IMR-90 (cell line): ENCODE measurements at regions not wholly inside any gene's neighbourhood (a gene's known extent, or its start where the extent isn't known, plus 50 kb on each side); places are given as distances from the start of the nearest gene placed in this dataset.

ENCODE experiments used
- CEBPB ChIP-seq: IDR thresholded peaks from 2 replicates; pipeline ENCODE4 v1.6.1; 2012; ENCODE audit warnings: low read depth, low read length, improper control_type of control experiment
- CHD1 ChIP-seq: IDR thresholded peaks from 2 replicates; pipeline ENCODE4 v1.6.1; 2012; ENCODE audit warnings: low read depth, low read length, improper control_type of control experiment
- CTCF ChIP-seq: conservative IDR thresholded peaks from 2 replicates; pipeline ENCODE4 v1.5.1; 2012; ENCODE audit warnings: mild to moderate bottlenecking, low read depth, low read length, improper control_type of control experiment
- POLR2A ChIP-seq: IDR thresholded peaks from 2 replicates; pipeline ENCODE4 v1.6.1; 2012; ENCODE audit warnings: mild to moderate bottlenecking, low read depth, low read length

DNA sequence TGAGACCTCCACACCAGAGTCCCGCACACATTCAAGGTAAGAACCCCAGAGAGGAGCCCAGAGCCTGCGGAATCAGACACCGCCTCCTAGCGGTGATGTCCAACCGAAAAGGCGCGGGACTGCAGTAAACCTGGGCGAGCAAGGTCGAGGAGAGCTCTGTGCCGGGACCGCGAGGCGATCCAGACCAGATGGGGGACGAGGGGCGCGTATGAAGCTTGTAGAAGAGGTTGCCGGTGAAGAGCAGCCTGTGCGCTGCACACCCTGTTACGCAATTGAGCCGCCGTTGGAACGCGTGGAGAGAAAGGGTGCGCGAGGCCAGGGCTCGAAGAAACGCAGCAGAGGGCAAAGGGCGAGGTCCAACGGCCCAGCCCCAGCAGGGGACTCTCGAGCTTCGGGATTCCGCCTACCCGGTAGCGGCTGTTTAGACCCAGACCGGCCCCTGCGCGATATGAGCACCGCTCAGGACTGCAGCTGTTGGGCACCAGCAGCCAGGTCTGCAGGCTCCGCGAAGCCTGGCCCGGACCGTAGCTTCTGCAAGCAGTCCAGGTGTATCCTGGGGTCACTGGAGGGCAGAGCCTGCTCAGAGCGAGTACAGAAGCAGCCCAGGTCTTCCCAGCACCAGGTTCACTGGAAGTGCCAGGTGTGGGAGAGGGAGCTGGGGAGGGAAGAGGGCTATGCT, 65.9 kb upstream of the ZNF599 start:
- TF ChIP-seq CTCF (no peak), POLR2A (no peak), CEBPB (peak; percentile 44; the same call in 1 of the 2 replicates), CHD1 (no peak)
